Lower lobe of right lung (tissue), 2 donors: ENCODE measurements at regions not wholly inside any gene's neighbourhood (a gene's known extent, or its start where the extent isn't known, plus 50 kb on each side); places are given as distances from the start of the nearest gene placed in this dataset.

Experiments used
- ATAC-seq, 2 donors: fragments of 200-7000 bp; cut with Tn5 transposase; one replicate each; pipeline ENCODE4 v1.9.1; 2020 to 2022; ENCODE audit warnings: mild to moderate bottlenecking in 2 of 2, moderate library complexity in 2 of 2
- DNase-seq: peaks from one replicate; pipeline ENCODE4 v3.0.0-alpha.2; 2020
- H3K27ac ChIP-seq: fragments of 200-600 bp; one replicate; pipeline ENCODE4 v1.8.0; 2022
- H3K27me3 ChIP-seq: fragments of 200-600 bp; one replicate; pipeline ENCODE4 v1.8.0; 2022; ENCODE audit warnings: low read depth
- H3K36me3 ChIP-seq: fragments of 200-600 bp; one replicate; pipeline ENCODE4 v1.8.0; 2022; ENCODE audit warnings: mild to moderate bottlenecking
- H3K4me1 ChIP-seq: fragments of 200-600 bp; one replicate; pipeline ENCODE4 v1.8.0; 2022
- H3K4me3 ChIP-seq: fragments of 200-600 bp; one replicate; pipeline ENCODE4 v1.8.0; 2022; ENCODE audit warnings: mild to moderate bottlenecking
- H3K9me3 ChIP-seq: fragments of 200-600 bp; one replicate; pipeline ENCODE4 v1.8.0; 2022
- intact Hi-C: fragments of 100-400 bp; cut with DNase I; formaldehyde crosslinking; loops from one replicate; pipeline ENCODE4 v1.11.0; 2022
- TF ChIP-seq, protein P1 (sequence below): fragments of 200-600 bp; IDR thresholded peaks from one replicate; pipeline ENCODE4 v1.8.0; 2022; ENCODE audit warnings: antibody characterized with exemption, mild to moderate bottlenecking
- donor health status: DM: no; HTN: yes; CAD: no; lungs with severe emphysema.

DNA sequence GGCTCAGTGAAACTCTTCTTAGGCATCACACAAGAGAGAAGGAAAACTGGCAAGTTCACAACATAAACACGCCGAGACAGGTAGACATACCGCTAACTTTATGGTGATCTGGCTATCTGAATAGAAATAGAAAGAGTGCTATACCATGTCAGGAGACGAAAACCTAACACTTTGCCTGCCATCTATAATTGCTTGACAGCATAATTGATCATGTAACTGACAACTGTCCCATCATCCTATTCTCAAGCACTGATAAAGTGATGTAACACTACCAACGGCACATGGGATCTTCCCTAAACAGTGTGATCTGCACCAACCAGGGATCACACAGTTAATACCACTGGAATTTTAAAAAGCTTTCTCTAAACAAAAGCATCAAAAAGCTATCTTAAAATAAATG lies 270.9 kb upstream of the NSMCE3 start:
- Histone ChIP-seq H3K4me1 (no peaks in the 10 kb centered on the region), H3K27me3 (no peaks in the 10 kb centered on the region), H3K4me3 (no peak overlapping the region), H3K9me3 (peaks cover 4% of the 10 kb centered on the region), H3K27ac (no peak overlapping the region), H3K36me3 (no peaks in the 10 kb centered on the region)
- ATAC-seq (no peak), DNase-seq (no peak)
- TF ChIP-seq, protein P1, sequence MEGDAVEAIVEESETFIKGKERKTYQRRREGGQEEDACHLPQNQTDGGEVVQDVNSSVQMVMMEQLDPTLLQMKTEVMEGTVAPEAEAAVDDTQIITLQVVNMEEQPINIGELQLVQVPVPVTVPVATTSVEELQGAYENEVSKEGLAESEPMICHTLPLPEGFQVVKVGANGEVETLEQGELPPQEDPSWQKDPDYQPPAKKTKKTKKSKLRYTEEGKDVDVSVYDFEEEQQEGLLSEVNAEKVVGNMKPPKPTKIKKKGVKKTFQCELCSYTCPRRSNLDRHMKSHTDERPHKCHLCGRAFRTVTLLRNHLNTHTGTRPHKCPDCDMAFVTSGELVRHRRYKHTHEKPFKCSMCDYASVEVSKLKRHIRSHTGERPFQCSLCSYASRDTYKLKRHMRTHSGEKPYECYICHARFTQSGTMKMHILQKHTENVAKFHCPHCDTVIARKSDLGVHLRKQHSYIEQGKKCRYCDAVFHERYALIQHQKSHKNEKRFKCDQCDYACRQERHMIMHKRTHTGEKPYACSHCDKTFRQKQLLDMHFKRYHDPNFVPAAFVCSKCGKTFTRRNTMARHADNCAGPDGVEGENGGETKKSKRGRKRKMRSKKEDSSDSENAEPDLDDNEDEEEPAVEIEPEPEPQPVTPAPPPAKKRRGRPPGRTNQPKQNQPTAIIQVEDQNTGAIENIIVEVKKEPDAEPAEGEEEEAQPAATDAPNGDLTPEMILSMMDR: no peak
- intact Hi-C loops: no loop called here

DNA sequence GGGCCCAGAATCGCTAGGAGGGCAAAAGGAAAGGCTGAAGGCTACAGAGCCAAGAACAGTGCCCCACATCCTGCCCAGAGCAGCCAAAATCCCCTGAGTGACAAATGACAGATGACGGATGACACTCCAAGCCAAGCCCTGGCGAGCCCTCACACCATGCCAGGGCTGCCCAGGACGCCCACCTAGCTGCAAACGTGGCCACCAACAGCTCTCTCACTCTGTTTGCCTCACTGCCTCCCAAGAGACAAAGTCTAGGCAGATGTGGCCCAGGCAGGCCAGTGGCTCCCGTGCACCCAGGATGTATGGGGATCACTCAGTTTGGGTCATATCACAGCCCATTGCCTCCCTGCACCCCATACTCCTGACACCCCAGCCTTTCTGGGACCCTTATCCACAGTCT lies 270.1 kb upstream of the NSMCE3 start:
- TF ChIP-seq, protein P1: no peak
- intact Hi-C loops: no loop called here
- Histone ChIP-seq H3K9me3 (no peaks in the 10 kb centered on the region), H3K4me1 (no peaks in the 10 kb centered on the region), H3K36me3 (no peaks in the 10 kb centered on the region), H3K4me3 (no peak overlapping the region), H3K27me3 (no peaks in the 10 kb centered on the region), H3K27ac (no peak overlapping the region)
- DNase-seq (no peak), ATAC-seq (no peak)

DNA sequence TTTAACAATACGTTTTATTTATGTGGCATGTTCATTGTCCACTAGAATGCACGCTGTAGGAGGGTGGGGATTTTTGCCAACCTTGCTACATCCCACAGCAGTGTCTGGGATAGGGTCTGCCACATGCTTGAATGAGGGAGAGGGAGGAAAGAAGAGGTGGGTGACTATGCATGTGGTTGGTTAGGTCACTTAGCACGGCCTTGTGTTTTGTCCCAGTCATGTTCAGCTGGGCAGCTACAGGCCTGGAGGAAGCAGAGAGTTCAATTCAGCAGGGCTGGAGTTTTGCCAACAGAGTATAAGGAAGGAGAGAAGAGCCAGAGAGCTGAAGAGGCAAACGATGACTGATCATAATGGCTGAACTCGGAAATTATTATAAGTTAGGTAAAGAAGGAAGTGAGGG lies 268.4 kb upstream of the NSMCE3 start:
- TF ChIP-seq, protein P1: no peak
- Histone ChIP-seq H3K27ac (no peak overlapping the region), H3K4me3 (no peak overlapping the region), H3K27me3 (no peaks in the 10 kb centered on the region), H3K9me3 (no peaks in the 10 kb centered on the region), H3K36me3 (no peaks in the 10 kb centered on the region), H3K4me1 (peaks cover 9% of the 10 kb centered on the region)
- ATAC-seq (no peak), DNase-seq (no peak)
- intact Hi-C loops: no loop called here

DNA sequence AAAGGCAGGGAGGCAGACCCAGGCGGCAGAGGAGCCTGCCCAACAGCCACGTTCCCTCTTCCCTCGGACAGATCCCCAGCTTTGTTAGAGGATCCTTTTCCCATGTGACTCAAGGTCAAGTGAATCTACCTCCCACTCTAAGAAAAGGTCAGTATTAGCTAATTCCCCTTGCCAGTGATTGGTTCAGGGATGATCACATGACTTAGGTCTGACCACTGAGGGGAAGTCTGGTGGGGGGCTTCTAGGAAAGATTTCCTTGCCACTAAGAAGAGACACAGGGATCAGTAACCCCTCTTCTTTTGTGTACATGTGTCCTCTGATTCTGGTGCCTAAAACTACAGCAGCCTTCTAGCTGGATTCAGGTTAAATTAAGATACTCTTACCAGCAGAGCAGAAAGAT lies 266.3 kb upstream of the NSMCE3 start:
- Histone ChIP-seq H3K27ac (no peak overlapping the region), H3K9me3 (no peaks in the 10 kb centered on the region), H3K27me3 (no peaks in the 10 kb centered on the region), H3K4me1 (peaks cover 9% of the 10 kb centered on the region), H3K36me3 (no peaks in the 10 kb centered on the region), H3K4me3 (no peak overlapping the region)
- TF ChIP-seq, protein P1: no peak
- intact Hi-C loops: no loop called here
- no peak for DNase-seq
- no peak for ATAC-seq

DNA sequence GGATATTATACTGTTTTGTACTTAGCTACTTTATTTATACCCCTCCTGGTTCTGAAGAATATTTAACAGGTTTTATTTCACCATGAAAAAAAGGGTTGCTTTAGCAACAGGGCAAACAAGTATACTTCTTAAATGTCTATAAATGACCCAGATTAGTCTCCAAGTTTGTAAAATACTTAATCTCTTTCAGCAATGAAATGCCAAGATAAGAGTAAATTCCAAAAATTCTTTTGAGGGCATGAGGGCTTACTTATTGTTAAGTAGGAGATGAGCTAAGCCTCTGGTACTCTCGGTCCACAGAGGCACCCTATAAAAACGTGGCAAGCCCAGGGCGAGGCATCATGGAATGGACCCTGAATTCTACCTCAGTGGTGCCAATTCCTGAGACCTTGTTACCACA lies 264.8 kb upstream of the NSMCE3 start:
- H3K27me3 ChIP-seq: no peaks in the 10 kb centered on the region
- intact Hi-C loops: no loop called here
- H3K4me1 ChIP-seq: peaks cover 9% of the 10 kb centered on the region
- ATAC-seq (peak in 1 of 2 donors; percentile 49), DNase-seq (no peak)
- no peaks in the 10 kb centered on the region for H3K36me3 ChIP-seq
- TF ChIP-seq, protein P1: no peak
- no peak overlapping the region for H3K27ac ChIP-seq
- no peaks in the 10 kb centered on the region for H3K9me3 ChIP-seq
- H3K4me3 ChIP-seq: no peak overlapping the region

DNA sequence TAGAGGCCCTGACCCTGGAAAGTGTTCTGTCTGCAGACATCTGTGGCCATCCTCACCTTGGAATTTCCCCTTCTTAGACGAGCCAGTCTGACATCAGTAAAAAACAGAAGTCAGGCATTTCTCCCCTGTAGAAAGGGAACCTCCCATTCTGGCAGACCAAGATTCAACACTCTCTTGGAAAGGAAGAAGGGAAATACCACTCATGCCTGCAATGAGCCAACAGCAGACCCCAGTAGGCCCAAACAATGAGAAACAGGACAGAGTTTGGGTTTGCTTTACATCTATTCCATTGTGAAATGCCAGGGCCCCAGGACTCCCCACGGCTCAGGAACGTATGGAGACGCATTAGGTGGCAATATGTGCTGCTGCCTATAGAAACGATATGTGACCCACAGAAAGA lies 264.0 kb upstream of the NSMCE3 start:
- no peak for DNase-seq
- peaks cover 9% of the 10 kb centered on the region for H3K4me1 ChIP-seq
- no peak overlapping the region for H3K27ac ChIP-seq
- TF ChIP-seq, protein P1: no peak
- ATAC-seq: peak in 1 of 2 donors; percentile 15
- no peak overlapping the region for H3K4me3 ChIP-seq
- no peaks in the 10 kb centered on the region for H3K27me3 ChIP-seq
- no peaks in the 10 kb centered on the region for H3K36me3 ChIP-seq
- H3K9me3 ChIP-seq: no peaks in the 10 kb centered on the region
- intact Hi-C loops: no loop called here
